Smooth muscle cell (in vitro differentiated cells): ENCODE measurements at regions not wholly inside any gene's neighbourhood (a gene's known extent, or its start where the extent isn't known, plus 50 kb on each side); places are given as distances from the start of the nearest gene placed in this dataset.

Experiments
- DNase-seq: peaks from one replicate; lab custom pipeline; 2025; ENCODE audit not compliant: unreplicated experiment; lab: John Stamatoyannopoulos, UW
- H2AFZ ChIP-seq: fragments of 200-600 bp; sonication (generic); 2 replicates; pipeline ENCODE4 v1.6.0; 2016; ENCODE audit warnings: antibody characterized with exemption, low read depth, mild to moderate bottlenecking
- H3F3A ChIP-seq: fragments of 200-600 bp; sonication (generic); 2 replicates; pipeline ENCODE4 v1.6.0; 2017; ENCODE audit warnings: antibody characterized with exemption, low read depth
- H3K27ac ChIP-seq: fragments of 200-600 bp; sonication (generic); 2 replicates; pipeline ENCODE4 v1.5.1; 2016; ENCODE audit warnings: low read depth, mild to moderate bottlenecking
- H3K27me3 ChIP-seq: fragments of 200-600 bp; sonication (generic); 2 replicates; pipeline ENCODE4 v1.6.1; 2016; ENCODE audit warnings: low read depth, mild to moderate bottlenecking
- H3K36me3 ChIP-seq: fragments of 200-600 bp; sonication (generic); 2 replicates; pipeline ENCODE4 v1.5.1; 2016; ENCODE audit warnings: low read depth
- H3K4me1 ChIP-seq: fragments of 200-600 bp; sonication (generic); 2 replicates; pipeline ENCODE4 v1.5.1; 2016; ENCODE audit warnings: low read depth
- H3K4me2 ChIP-seq: fragments of 200-600 bp; sonication (generic); 2 replicates; pipeline ENCODE4 v1.6.0; 2016; ENCODE audit warnings: mild to moderate bottlenecking
- H3K4me3 ChIP-seq: fragments of 200-600 bp; sonication (generic); 2 replicates; pipeline ENCODE4 v1.5.1; 2016; ENCODE audit warnings: mild to moderate bottlenecking
- H3K79me2 ChIP-seq: fragments of 200-600 bp; sonication (generic); 2 replicates; pipeline ENCODE4 v1.6.0; 2016; ENCODE audit warnings: low read depth, mild to moderate bottlenecking
- H3K9ac ChIP-seq: fragments of 200-600 bp; sonication (generic); 2 replicates; pipeline ENCODE4 v1.6.0; 2016; ENCODE audit warnings: low read depth
- H3K9me3 ChIP-seq: fragments of 200-600 bp; sonication (generic); replicated peaks from 2 replicates; pipeline ENCODE4 v1.5.1; 2016; ENCODE audit warnings: low read depth
- H4K20me1 ChIP-seq: fragments of 200-600 bp; sonication (generic); 2 replicates; pipeline ENCODE4 v1.6.0; 2016; ENCODE audit warnings: low read depth
- WGBS: methylation state at CpG from one replicate; pipeline ENCODE4 v1.1.7; 2016; ENCODE audit warnings: low lambda C conversion rate; 5-methylcytosine and 5-hydroxymethylcytosine counted together
- TF ChIP-seq, protein P1 (sequence below): fragments of 200-600 bp; sonication (generic); IDR thresholded peaks from 2 replicates; pipeline ENCODE4 v1.5.1; 2017; ENCODE audit warnings: borderline replicate concordance, mild to moderate bottlenecking, antibody characterized with exemption; ENCODE audit not compliant: insufficient read depth, poor library complexity, severe bottlenecking

DNA sequence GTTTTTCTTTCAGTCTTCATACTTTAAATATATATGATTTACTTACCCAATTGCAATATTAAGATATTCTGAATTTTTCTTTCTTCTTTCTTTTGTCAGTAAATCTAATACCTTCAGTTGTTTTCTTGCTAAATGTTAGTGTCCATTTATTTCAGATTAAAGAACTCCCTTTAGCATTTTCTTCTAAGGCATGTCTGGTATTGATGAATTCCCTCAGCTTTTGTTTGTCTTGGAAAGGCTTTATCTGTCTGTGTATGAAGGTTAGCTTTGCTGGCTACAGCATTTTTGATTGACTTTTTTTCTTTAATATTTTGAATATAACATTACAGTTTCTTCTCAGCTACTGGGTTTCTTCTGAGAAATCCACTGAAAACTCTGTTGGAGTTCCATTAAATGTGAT, 64.0 kb upstream of the PLSCR4 start:
- H3K36me3 ChIP-seq, result no peaks in the 10 kb centered on the region
- H3K27ac ChIP-seq, result no peak overlapping the region
- H2AFZ ChIP-seq, result no peak overlapping the region
- H3K9ac ChIP-seq, result no peak overlapping the region
- no peaks in the 10 kb centered on the region for H4K20me1 ChIP-seq
- H3F3A ChIP-seq, result no peaks in the 10 kb centered on the region
- H3K4me1 ChIP-seq, result no peaks in the 10 kb centered on the region
- H3K9me3 ChIP-seq, result no peaks in the 10 kb centered on the region
- H3K27me3 ChIP-seq, result no peaks in the 10 kb centered on the region
- H3K4me2 ChIP-seq, result no peak overlapping the region
- DNase-seq, result no peak
- TF ChIP-seq, protein P1, sequence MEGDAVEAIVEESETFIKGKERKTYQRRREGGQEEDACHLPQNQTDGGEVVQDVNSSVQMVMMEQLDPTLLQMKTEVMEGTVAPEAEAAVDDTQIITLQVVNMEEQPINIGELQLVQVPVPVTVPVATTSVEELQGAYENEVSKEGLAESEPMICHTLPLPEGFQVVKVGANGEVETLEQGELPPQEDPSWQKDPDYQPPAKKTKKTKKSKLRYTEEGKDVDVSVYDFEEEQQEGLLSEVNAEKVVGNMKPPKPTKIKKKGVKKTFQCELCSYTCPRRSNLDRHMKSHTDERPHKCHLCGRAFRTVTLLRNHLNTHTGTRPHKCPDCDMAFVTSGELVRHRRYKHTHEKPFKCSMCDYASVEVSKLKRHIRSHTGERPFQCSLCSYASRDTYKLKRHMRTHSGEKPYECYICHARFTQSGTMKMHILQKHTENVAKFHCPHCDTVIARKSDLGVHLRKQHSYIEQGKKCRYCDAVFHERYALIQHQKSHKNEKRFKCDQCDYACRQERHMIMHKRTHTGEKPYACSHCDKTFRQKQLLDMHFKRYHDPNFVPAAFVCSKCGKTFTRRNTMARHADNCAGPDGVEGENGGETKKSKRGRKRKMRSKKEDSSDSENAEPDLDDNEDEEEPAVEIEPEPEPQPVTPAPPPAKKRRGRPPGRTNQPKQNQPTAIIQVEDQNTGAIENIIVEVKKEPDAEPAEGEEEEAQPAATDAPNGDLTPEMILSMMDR, result no peak
- no peak overlapping the region for H3K4me3 ChIP-seq
- H3K79me2 ChIP-seq, result no peaks in the 10 kb centered on the region

DNA sequence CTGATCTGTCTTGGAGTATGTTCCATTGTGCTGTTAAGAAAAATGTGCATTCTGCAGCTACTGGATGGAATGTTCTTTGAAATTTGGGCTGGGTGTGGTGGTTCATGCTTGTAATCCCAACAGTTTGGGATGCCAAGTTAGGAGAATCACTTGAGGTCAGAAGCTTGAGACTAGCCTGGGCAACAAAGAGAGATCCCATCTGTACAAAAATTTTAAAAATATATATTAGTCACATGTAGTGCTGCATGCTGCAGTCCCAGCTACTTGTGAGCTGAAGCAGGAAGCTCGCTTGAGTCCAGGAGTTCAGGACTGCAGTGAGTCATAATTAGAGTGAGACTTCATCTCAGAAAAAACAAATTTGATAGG, 62.8 kb upstream of the PLSCR4 start:
- H3F3A ChIP-seq, result no peaks in the 10 kb centered on the region
- H3K4me1 ChIP-seq, result no peaks in the 10 kb centered on the region
- no peak overlapping the region for H3K4me2 ChIP-seq
- no peak overlapping the region for H3K27ac ChIP-seq
- H2AFZ ChIP-seq, result no peak overlapping the region
- H3K9ac ChIP-seq, result no peak overlapping the region
- H3K27me3 ChIP-seq, result no peaks in the 10 kb centered on the region
- TF ChIP-seq, protein P1, result no peak
- H3K4me3 ChIP-seq, result no peak overlapping the region
- H3K36me3 ChIP-seq, result no peaks in the 10 kb centered on the region
- DNase-seq, result no peak
- 85% methylated on average over 1 of the region's 1 CpG for WGBS
- no peaks in the 10 kb centered on the region for H4K20me1 ChIP-seq
- no peaks in the 10 kb centered on the region for H3K79me2 ChIP-seq
- no peaks in the 10 kb centered on the region for H3K9me3 ChIP-seq

DNA sequence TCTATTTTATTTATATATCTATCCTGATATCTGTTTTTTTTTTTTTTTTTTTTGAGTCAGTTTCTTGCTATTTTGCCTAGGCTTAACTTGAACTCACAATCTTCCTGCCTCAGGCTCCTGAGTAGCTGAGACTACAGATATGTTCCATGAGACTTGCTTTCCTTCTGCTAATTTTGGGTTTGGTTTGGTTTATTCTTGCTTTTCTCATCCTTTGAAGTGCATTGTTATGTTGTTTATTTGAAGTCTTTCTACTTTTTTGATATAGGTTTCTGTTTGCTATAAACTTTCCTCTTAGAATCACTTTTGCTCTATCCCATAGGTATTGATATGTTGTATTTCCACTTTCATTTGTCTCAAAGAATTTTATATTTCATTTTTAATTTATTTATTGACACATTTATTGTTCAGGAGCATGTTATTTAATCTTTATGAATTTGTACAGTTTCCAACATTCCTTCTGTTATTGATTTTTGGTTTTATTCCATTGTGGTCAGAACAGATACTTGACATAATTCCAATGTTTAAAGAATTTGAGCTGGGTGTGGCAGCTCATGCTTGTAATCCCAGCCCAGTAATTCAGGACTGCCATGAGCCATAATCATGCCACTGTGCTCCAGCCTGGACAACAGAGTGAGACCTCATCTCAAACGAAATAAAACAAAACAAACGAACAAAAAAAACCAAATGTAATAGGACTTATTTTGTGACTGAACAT, 62.3 kb upstream of the PLSCR4 start:
- no peak for DNase-seq
- no peak overlapping the region for H2AFZ ChIP-seq
- no peak overlapping the region for H3K4me3 ChIP-seq

More for the DNA sequence above, 62.3 kb upstream of the PLSCR4 start:
- Histone ChIP-seq H3K4me2 (no peak overlapping the region), H3K36me3 (no peaks in the 10 kb centered on the region), H3K27me3 (no peaks in the 10 kb centered on the region), H3F3A (no peaks in the 10 kb centered on the region), H3K79me2 (no peaks in the 10 kb centered on the region), H3K9ac (no peak overlapping the region), H3K9me3 (no peaks in the 10 kb centered on the region), H3K27ac (no peak overlapping the region), H3K4me1 (no peaks in the 10 kb centered on the region), H4K20me1 (no peaks in the 10 kb centered on the region)
- TF ChIP-seq, protein P1, result no peak
- WGBS, result 83% methylated on average over 2 of the region's 2 CpGs
